B cell (primary cell): ENCODE measurements at regions not wholly inside any gene's neighbourhood (a gene's known extent, or its start where the extent isn't known, plus 50 kb on each side); places are given as distances from the start of the nearest gene placed in this dataset.

ENCODE experiments used
- ATAC-seq: fragments of 200-7000 bp; cut with Tn5 transposase; one replicate; pipeline ENCODE4 v1.10.0; 2021; ENCODE audit warnings: low read depth, mild to moderate bottlenecking, moderate number of reproducible peaks, moderate library complexity
- CTCF ChIA-PET: fragments of 350-600 bp; sonication (Branson Sonifier 250); formaldehyde crosslinking; loops from one replicate; lab custom pipeline; 2021; ENCODE audit warnings: antibody characterized with exemption, inconsistent platforms; lab: Charles Lee
- POLR2A ChIA-PET: fragments of 350-600 bp; sonication (Branson Sonifier 250); formaldehyde crosslinking; loops from one replicate; lab custom pipeline; 2021; ENCODE audit warnings: antibody characterized with exemption; lab: Charles Lee
- DNase-seq: peaks from one replicate; pipeline ENCODE4 v3.0.0; 2013
- H2AFZ ChIP-seq: 2 replicates; pipeline ENCODE4 v1.6.1; 2012; ENCODE audit warnings: mild to moderate bottlenecking, low read depth, low read length; ENCODE audit not compliant: insufficient read depth, poor library complexity, severe bottlenecking
- H3K27ac ChIP-seq, 2 donors: 1 replicate in 1 of 2; 2 replicates in 1 of 2; pipeline ENCODE4 v1.5.1; 2012 to 2013; ENCODE audit warnings: low read length in 2 of 2, mild to moderate bottlenecking in 2 of 2, moderate library complexity in 1 of 2
- H3K27me3 ChIP-seq, 4 experiments: fragments of 200-600 bp in 1 of 4; sonication (generic) in 1 of 4; replicated peaks in 1 of 4; 1 replicate in 2 of 4; 2 replicates in 2 of 4; pipeline versions ENCODE4 v1.6.1 to v1.7.0; 2013 to 2016; ENCODE audit warnings: low read length in 3 of 4, mild to moderate bottlenecking in 2 of 4, mixed read lengths in 1 of 4, moderate library complexity in 1 of 4; ENCODE audit not compliant: insufficient read depth in 4 of 4, control insufficient read depth in 3 of 4; ENCODE audit errors: control extremely low read depth in 1 of 4
- H3K36me3 ChIP-seq, 2 experiments: replicated peaks in 1 of 2; 1 replicate in 1 of 2; 2 replicates in 1 of 2; pipeline versions ENCODE4 v1.6.1 to v1.7.1; 2013; ENCODE audit warnings: low read length in 1 of 2; ENCODE audit not compliant: insufficient read depth in 2 of 2, control insufficient read depth in 1 of 2; ENCODE audit errors: control extremely low read depth in 1 of 2, extremely low read depth in 1 of 2
- H3K4me1 ChIP-seq, 2 donors: fragments of 200-600 bp in 1 of 2; sonication (generic) in 1 of 2; 1 replicate in 1 of 2; 2 replicates in 1 of 2; pipeline versions ENCODE4 v1.5.1 to v1.6.1; 2013 to 2017; ENCODE audit warnings: low read length in 2 of 2; ENCODE audit not compliant: control insufficient read depth in 2 of 2, insufficient read depth in 2 of 2
- H3K4me2 ChIP-seq: replicated peaks from 2 replicates; pipeline ENCODE3; 2012; ENCODE audit warnings: mild to moderate bottlenecking, low read depth, low read length; ENCODE audit not compliant: poor library complexity, severe bottlenecking
- H3K4me3 ChIP-seq, 5 experiments: fragments of 200-600 bp in 1 of 5; sonication (generic) in 1 of 5; 1 replicate in 3 of 5; 2 replicates in 2 of 5; pipeline versions ENCODE4 v1.5.1 to v1.7.0; 2011 to 2016; ENCODE audit warnings: low read length in 4 of 5, mild to moderate bottlenecking in 4 of 5, low read depth in 2 of 5, control low read depth in 1 of 5, moderate library complexity in 1 of 5; ENCODE audit not compliant: insufficient read depth in 1 of 5; ENCODE audit errors: control extremely low read depth in 1 of 5, extremely low read depth in 1 of 5
- H3K79me2 ChIP-seq: fragments of 200-600 bp; sonication (generic); one replicate; pipeline ENCODE4 v1.6.0; 2016; ENCODE audit warnings: low read length; ENCODE audit not compliant: control insufficient read depth, insufficient read depth
- H3K9ac ChIP-seq: fragments of 200-600 bp; sonication (generic); 2 replicates; pipeline ENCODE4 v1.6.1; 2017; ENCODE audit warnings: mild to moderate bottlenecking, low read length, moderate library complexity
- H3K9me3 ChIP-seq, 3 donors: one replicate each; pipeline versions ENCODE4 v1.6.1 to v1.7.1; 2013; ENCODE audit warnings: low read length in 2 of 3; ENCODE audit not compliant: control insufficient read depth in 2 of 3, insufficient read depth in 1 of 3; ENCODE audit errors: control extremely low read depth in 1 of 3
- H4K20me1 ChIP-seq: 2 replicates; pipeline ENCODE4 v1.6.0; 2012; ENCODE audit warnings: mild to moderate bottlenecking, low read length; ENCODE audit not compliant: insufficient read depth, control insufficient read depth, poor library complexity, severe bottlenecking
- H3K27ac Mint-ChIP-seq: one replicate; pipeline ENCODE4 v1.8.0; 2021; ENCODE audit warnings: mixed read lengths
- H3K27me3 Mint-ChIP-seq: one replicate; pipeline ENCODE4 v1.8.0; 2021; ENCODE audit warnings: mixed read lengths
- H3K4me1 Mint-ChIP-seq: one replicate; pipeline ENCODE4 v1.8.0; 2021; ENCODE audit warnings: mixed read lengths
- H3K4me3 Mint-ChIP-seq: one replicate; pipeline ENCODE4 v1.8.0; 2021; ENCODE audit warnings: mixed read lengths
- H3K9me3 Mint-ChIP-seq: one replicate; pipeline ENCODE4 v1.8.0; 2022; ENCODE audit warnings: mixed read lengths; ENCODE audit not compliant: insufficient read depth
- CTCF ChIP-seq: fragments of 200-600 bp; IDR thresholded peaks from one replicate; pipeline ENCODE4 v1.8.0; 2022; ENCODE audit warnings: antibody characterized with exemption, mild to moderate bottlenecking
- EZH2 ChIP-seq: IDR thresholded peaks from 2 replicates; pipeline ENCODE4 v1.6.1; 2012; ENCODE audit warnings: borderline replicate concordance, low read depth, mild to moderate bottlenecking, moderate library complexity, low read length; ENCODE audit not compliant: insufficient read depth, poor library complexity, severe bottlenecking
- WGBS: methylation state at CpG from one replicate; pipeline ENCODE4 v1.1.5; 2013; ENCODE audit warnings: missing lambda C conversion rate; ENCODE audit not compliant: insufficient coverage; 5-methylcytosine and 5-hydroxymethylcytosine counted together
- intact Hi-C: fragments of 100-400 bp; cut with micrococcal nuclease; formaldehyde crosslinking; loops from one replicate; pipeline ENCODE4 v1.10.0; 2022

- Mint-ChIP-seq H3K27ac (no peak overlapping the region), H3K4me3 (no peak overlapping the region), H3K27me3 (peaks cover 15% of the 10 kb centered on the region), H3K9me3 (no peaks in the 10 kb centered on the region), H3K4me1 (peaks cover 19% of the 10 kb centered on the region)
- ATAC-seq (no peak), DNase-seq (no peak)
- Histone ChIP-seq H3K4me1 (peaks cover 0 to 9% of the 10 kb centered on the region in 2 donors), H3K9me3 (no peaks in the 10 kb centered on the region), H2AFZ (no peak overlapping the region), H3K79me2 (no peaks in the 10 kb centered on the region), H3K4me2 (no peak overlapping the region), H4K20me1 (no peaks in the 10 kb centered on the region), H3K36me3 (no peaks in the 10 kb centered on the region), H3K27ac (no peak overlapping the region), H3K4me3 (no peak overlapping the region), H3K9ac (no peak overlapping the region), H3K27me3 (peaks cover 0 to 2% (median 1%) of the 10 kb centered on the region in 4 experiments)
- CTCF ChIA-PET: interaction anchor here (1.5 kb wide), 1 partner anchor 13 kb away, joined by 3 read pairs; no protein-coding TSS in a partner anchor
- TF ChIP-seq EZH2: no peak
- no peak for TF ChIP-seq CTCF
- intact Hi-C loops: no loop called here
- POLR2A ChIA-PET: no interaction called here
- WGBS: 86% methylated on average over 1 of the region's 2 CpGs
Measured at GRCh38 chr5:159762921-159763320, 153.4 kb upstream of the ADRA1B start.

- H3K27ac Mint-ChIP-seq: no peak overlapping the region
- H3K27me3 Mint-ChIP-seq: peaks cover 18% of the 10 kb centered on the region
- Histone ChIP-seq H4K20me1 (no peaks in the 10 kb centered on the region), H3K9me3 (no peaks in the 10 kb centered on the region), H3K27me3 (peaks cover 0 to 2% (median 1%) of the 10 kb centered on the region in 4 experiments), H3K4me3 (no peak overlapping the region), H3K4me2 (no peak overlapping the region), H3K4me1 (peaks cover 0 to 9% of the 10 kb centered on the region in 2 donors), H2AFZ (no peak overlapping the region), H3K27ac (no peak overlapping the region), H3K36me3 (no peaks in the 10 kb centered on the region), H3K9ac (no peak overlapping the region), H3K79me2 (no peaks in the 10 kb centered on the region)
- WGBS: 79% methylated on average over 6 of the region's 9 CpGs
- no peak overlapping the region for H3K4me3 Mint-ChIP-seq
- H3K4me1 Mint-ChIP-seq: peaks cover 19% of the 10 kb centered on the region
- no peak for ATAC-seq
- TF ChIP-seq EZH2: no peak
- no peak for TF ChIP-seq CTCF
- ChIA-PET CTCF (interaction anchor here (1.5 kb wide), 1 partner anchor 13 kb away, joined by 3 read pairs; no protein-coding TSS in a partner anchor), POLR2A (no interaction called here)
- intact Hi-C loops: no loop called here
- H3K9me3 Mint-ChIP-seq: no peaks in the 10 kb centered on the region
- no peak for DNase-seq
Measured at GRCh38 chr5:159763562-159763961, 152.7 kb upstream of the ADRA1B start.
